CD4-positive, alpha-beta T cell treated with Interferon gamma for 1 hour (primary cell): ENCODE measurements at regions not wholly inside any gene's neighbourhood (a gene's known extent, or its start where the extent isn't known, plus 50 kb on each side); places are given as distances from the start of the nearest gene placed in this dataset.
A peak's percentile ranks its signal among the peaks of the same experiment; 100 is the strongest.
"Not testable (repeated sequence)": the region's sequence is repeated elsewhere in the genome, so short reads cannot be mapped to it uniquely, and the experiment has no call there.

ENCODE experiments used
- DNase-seq: peaks from one replicate; pipeline ENCODE4 v3.0.0-alpha.2; 2020

GRCh38 chr3:157618075-157618760, 115.0 kb upstream of the VEPH1 start:
- no peak for DNase-seq

DNA sequence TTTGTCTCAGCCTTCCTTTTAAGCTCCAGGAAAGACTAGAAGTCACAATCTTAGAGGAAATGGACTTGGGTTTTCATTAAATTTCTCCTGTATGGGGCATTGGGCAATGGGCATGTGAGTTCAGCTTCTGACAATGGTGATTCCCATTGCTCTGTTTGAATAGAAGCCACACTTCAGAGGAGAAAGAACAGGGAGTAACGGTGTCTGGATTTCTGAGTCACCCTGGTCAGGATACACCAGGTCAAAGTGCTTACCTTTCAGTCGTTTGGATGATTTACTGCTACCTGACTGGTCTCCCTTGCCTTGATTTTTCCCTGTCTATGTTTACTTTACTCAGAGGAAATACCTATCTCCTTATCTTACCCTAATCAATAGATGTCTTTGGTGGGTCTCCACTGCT, 111.7 kb upstream of the VEPH1 start:
- no peak for DNase-seq

GRCh38 chr3:157611536-157612076, 108.4 kb upstream of the VEPH1 start:
- DNase-seq = no peak

- DNase-seq = no peak
These were observed 107.8 kb upstream of the VEPH1 start for GRCh38 chr3:157610876-157611535.

- DNase-seq = no peak
These were observed 104.7 kb upstream of the VEPH1 start for GRCh38 chr3:157607826-157608405.

- DNase-seq = no peak
These were observed 103.6 kb upstream of the VEPH1 start for GRCh38 chr3:157606852-157607197.

DNA sequence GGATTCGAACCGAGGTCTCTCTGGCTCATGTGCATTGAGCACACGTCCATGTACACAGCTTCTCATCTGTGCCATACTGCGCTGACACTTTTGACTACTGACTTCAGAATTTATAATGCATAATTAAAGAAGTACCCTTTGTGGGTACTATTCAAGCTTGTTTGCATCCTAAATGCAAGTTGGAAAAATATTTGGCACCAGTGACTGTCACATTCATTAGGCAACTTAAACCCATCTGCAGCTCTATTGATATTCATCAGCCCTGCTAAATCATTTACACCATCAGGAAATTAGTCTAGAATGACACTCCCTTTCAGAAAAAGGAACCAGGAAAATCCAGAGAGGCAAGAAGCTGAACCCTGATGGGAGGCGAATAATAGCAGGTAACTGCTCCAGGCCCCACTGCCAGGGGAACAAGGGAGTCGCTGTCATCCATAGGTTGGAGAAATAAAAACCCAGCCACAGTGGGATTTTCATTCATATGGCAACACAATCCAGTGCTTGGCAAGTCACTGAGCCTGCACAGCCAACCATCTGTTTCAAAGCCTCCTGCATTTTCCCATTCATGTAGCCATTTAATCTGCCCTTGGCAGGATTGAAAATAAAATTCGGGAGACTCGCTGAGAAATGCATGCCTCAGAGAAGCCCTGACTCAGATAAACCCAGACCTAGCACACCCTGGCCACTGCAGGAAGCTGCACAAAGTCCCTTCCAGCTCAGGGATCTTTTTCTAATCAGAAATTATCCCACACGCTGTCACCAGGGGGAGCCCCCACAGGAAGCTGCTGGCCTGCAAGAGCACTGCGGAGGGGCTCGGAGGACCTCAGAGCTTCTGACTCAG, 103.0 kb upstream of the VEPH1 start:
- peak; percentile 29 for DNase-seq

- DNase-seq = no peak
These were observed 102.1 kb upstream of the VEPH1 start for GRCh38 chr3:157605356-157605755.

DNA sequence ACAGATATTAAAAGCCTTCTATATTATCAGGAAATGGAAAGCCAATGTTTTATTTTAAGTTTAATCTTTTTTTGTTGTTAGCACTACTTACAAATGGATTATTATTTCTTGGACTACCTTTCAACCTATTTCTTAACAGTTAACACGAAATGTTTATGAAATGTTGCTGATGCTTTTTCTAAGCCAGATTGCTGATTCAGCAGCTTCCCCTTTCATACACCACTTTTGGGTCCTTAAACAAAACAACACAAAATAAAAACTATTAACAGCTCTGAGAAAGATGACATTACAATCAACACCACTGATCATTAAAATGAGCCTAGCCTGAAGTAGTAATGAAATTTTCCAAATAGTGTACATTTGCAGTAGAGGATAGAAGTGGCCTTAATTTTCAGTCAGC, 99.2 kb upstream of the VEPH1 start:
- no peak for DNase-seq

GRCh38 chr3:157595259-157595658, 92.0 kb upstream of the VEPH1 start:
- no peak for DNase-seq

DNA sequence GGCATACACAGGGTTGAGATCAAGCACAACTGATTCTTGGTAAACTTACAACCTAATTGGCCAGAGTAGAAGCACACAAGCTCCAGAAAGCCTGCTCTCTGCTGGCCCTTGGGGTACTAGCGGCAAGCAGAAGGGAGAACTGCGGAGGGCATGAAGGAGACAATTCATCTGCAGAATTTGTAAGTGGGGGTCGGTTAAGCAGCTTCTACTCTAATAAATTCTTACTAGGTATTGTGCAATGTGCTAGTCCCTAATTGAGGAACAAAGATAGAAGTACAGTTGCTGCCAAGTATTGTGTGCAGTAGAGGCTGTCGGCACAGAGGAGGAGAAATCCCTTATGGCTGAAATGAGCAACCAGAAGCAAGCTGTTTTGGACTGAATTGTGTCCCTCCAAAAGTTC, 91.2 kb upstream of the VEPH1 start:
- DNase-seq = no peak

DNA sequence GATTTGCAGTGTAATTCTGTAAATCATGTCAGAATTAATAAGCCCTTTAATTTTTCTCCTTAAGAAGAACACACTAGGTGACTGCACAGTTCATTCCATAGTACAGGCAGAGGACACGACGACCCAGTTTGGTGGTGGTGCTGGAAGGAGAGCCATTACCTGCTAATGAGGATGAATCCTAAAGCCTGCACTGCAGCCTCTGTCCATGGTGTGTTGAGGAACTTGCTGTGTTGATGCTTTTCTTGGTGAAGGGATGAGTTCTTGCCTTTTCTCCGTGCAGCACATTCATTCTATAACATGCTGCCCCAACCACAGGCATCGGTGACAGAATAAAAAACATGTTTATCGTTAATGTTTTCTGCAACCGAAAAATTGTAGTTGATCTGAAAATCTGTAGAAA, 89.6 kb upstream of the VEPH1 start:
- no peak for DNase-seq

- no peak for DNase-seq
These were observed 87.1 kb upstream of the VEPH1 start for GRCh38 chr3:157590273-157590672.

- no peak for DNase-seq
These were observed 86.0 kb upstream of the VEPH1 start for GRCh38 chr3:157589211-157589610.

GRCh38 chr3:157588386-157589060, 85.3 kb upstream of the VEPH1 start:
- DNase-seq = no peak

DNA sequence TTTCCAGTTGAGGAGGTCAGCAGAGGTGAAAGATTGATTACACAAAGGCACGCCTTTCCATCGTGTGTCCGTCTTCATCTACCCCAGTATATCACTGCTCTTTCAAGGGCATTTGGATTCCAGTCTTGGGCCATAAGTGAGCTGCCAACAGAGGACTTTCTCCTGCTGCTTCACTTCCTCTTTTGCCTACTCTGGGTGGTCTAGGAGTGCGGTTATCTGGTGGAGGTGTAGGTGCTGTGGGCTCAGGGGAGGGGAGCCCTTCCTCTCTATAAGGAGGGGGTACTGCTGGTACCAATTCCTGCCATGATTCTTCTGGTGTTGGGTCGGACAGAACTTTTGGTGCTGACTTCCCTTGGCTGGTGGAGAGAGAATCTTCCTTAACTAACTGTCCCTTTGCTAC, 83.1 kb upstream of the VEPH1 start:
- no peak for DNase-seq

DNA sequence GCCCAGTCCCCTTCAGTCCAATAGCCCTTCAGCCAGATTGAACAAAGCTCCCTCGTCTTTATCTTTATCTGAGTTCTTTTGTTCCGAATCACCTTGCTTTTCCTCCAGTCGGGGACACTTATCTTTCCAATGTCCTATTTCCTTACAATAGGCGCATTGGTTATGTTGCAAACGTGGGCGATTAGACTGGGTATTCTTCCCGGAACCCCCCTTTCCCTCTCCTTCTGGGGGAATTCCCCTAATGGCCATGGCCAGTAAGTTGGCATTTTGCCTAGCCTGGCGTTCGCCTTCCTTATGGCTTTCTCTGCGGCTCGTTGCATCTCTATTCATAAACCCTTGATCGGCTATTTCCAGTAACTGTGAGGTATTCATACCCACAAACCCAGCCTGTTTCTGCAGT, 82.2 kb upstream of the VEPH1 start:
- DNase-seq = no peak

- DNase-seq = no peak
These were observed 79.4 kb upstream of the VEPH1 start for GRCh38 chr3:157582637-157582973.

DNA sequence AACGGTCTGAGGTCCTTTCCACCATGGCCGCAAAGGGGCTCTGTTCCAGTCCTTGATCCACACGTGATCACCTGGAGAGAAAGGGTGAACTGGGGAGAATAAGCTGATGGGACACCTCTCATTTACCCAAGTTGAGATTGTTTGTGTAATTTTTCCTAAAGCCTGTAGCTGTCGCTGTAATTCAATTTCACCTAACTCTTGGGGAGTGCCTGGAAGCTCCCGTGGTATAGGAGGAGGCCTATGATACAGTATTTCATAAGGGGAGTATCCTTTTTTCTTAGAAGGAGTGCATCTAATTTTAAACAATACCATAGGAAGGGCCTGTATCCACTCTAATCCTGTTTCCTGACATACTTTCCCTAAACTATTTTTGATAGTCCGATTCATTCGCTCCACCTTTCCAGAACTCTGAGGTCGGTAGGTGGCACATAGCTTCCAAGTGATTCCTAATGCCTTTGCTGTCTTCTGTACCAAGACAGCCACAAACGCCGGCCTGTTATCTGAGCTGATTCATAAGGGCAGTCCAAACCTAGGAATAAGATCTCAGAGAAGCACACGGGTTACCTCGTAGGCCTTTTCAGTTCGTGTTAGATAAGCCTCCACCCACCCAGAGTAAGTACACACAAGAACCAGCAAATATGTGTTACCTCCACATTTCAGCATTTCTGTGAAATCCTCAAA, 78.9 kb upstream of the VEPH1 start:
- not testable (repeated sequence) for DNase-seq

- no peak for DNase-seq
These were observed 78.2 kb upstream of the VEPH1 start for GRCh38 chr3:157581371-157581770.

GRCh38 chr3:157578181-157578580, 75.0 kb upstream of the VEPH1 start:
- no peak for DNase-seq

DNA sequence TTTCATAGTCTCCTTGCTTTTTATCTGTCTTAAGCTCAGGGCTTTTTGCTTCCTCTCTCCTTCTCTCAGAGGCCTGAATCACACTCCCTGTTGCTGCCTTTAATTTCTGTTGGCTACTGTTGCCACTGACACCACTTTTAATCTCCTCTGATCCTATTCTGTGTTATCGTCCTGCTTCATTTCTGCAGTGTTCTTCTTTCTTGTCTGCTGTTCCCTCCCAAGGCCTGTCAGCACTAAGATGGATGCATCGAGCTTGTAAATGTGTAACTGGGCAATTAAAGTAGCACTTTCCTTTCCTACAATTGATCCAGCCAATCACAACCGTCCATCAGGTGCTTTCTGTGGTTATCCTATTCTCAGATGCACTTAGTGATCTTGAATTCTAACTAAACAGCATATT, 71.3 kb upstream of the VEPH1 start:
- no peak for DNase-seq
